WI38 (cell line): ENCODE measurements at regions not wholly inside any gene's neighbourhood (a gene's known extent, or its start where the extent isn't known, plus 50 kb on each side); places are given as distances from the start of the nearest gene placed in this dataset.
"Not testable (repeated sequence)": the region's sequence is repeated elsewhere in the genome, so short reads cannot be mapped to it uniquely, and the experiment has no call there.

Source experiments
- H3K4me3 ChIP-seq: 2 replicates; pipeline ENCODE4 v1.5.1; 2011; ENCODE audit warnings: low read depth, mild to moderate bottlenecking, control low read depth, low read length
- CTCF ChIP-seq: IDR thresholded peaks from 2 replicates; pipeline ENCODE4 v1.5.1; 2012; ENCODE audit warnings: low read depth, mild to moderate bottlenecking, control low read depth, low read length

- TF ChIP-seq CTCF = no peak
- no peak overlapping the region for H3K4me3 ChIP-seq
These were observed 77.4 kb upstream of the GPR50 start for GRCh38 chrX:151099001-151099400.

- TF ChIP-seq CTCF = no peak
- H3K4me3 ChIP-seq = no peak overlapping the region
These were observed 75.6 kb upstream of the GPR50 start for GRCh38 chrX:151100799-151101198.

GRCh38 chrX:151113200-151113599 lies 63.2 kb upstream of the GPR50 start:
- H3K4me3 ChIP-seq = not testable (repeated sequence)
